ENCODE measurements at regions not wholly inside any gene's neighbourhood (a gene's known extent, or its start where the extent isn't known, plus 50 kb on each side); places are given as distances from the start of the nearest gene placed in this dataset.

GRCh38 chr16:6165330-6165979, 1067.9 kb upstream of the EEF2KMT start:
- POLR2A ChIA-PET = no interaction called here
- peaks cover 0 to 12% of the 10 kb centered on the region in 2 experiments; a peak in 2 of 4 replicates for H3K9me3 ChIP-seq (ENCODE audit: control insufficient read depth in 1 of 2, insufficient read depth in 1 of 2, low read depth in 1 of 2, low read length in 2 of 2)
- H3K4me2 ChIP-seq (ENCODE audit: low read length) = no peak overlapping the region
- no peak for TF ChIP-seq CTCF (IDR thresholded peaks at IDR 0.05 in 2 of 3, conservative IDR thresholded peaks at IDR 0.05 in 1 of 3; ENCODE audit: borderline replicate concordance in 1 of 3, insufficient read depth in 1 of 3, low read depth in 2 of 3, low read length in 2 of 3)
- no peak for TF ChIP-seq ELF1 (IDR thresholded peaks at IDR 0.05; ENCODE audit: borderline replicate concordance, low read depth)
- TF ChIP-seq CEBPB (IDR thresholded peaks at IDR 0.05; ENCODE audit: low read depth) = no peak
- TF ChIP-seq FOSL1 (IDR thresholded peaks at IDR 0.05; ENCODE audit: low read depth) = no peak
- TF ChIP-seq JUND (IDR thresholded peaks at IDR 0.05) = no peak
- H3K9ac ChIP-seq (ENCODE audit: low read length) = no peak overlapping the region
- H3K79me2 ChIP-seq (ENCODE audit: insufficient read depth, low read length) = no peaks in the 10 kb centered on the region
- no peaks in the 10 kb centered on the region for H3K36me3 ChIP-seq (ENCODE audit: control insufficient read depth in 1 of 2, insufficient read depth in 2 of 2, low read length in 2 of 2)
- H3K9me2 ChIP-seq (ENCODE audit: insufficient read depth) = no peaks in the 10 kb centered on the region
- no peak overlapping the region for H2AFZ ChIP-seq (ENCODE audit: low read depth, low read length, poor library complexity, severe bottlenecking)
- H3K4me1 ChIP-seq (ENCODE audit: control insufficient read depth in 1 of 2, insufficient read depth in 2 of 2, low read length in 2 of 2) = no peaks in the 10 kb centered on the region
- BruUV-seq (replicated peaks) = no TSS peak
- intact Hi-C loops (cut with micrococcal nuclease) = no loop called here
- H3K27ac ChIP-seq (ENCODE audit: low read depth, low read length) = no peak overlapping the region
- CTCF ChIA-PET = no interaction called here
- DNase-seq (ENCODE audit: low read depth, low spot score) = no peak
- no peaks in the 10 kb centered on the region for H3K27me3 ChIP-seq (ENCODE audit: insufficient read depth, low read length)
- no peak overlapping the region for H3K4me3 ChIP-seq (replicated peaks in 1 of 2; ENCODE audit: low read depth in 1 of 2, low read length in 2 of 2)
- RAD21 ChIA-PET (ENCODE audit: low non-redundant PET in 1 of 2, low total read pairs in 2 of 2, uncharacterized antibody in 2 of 2, unreplicated experiment in 2 of 2) = no interaction called here
- H4K20me1 ChIP-seq (ENCODE audit: insufficient read depth) = no peaks in the 10 kb centered on the region
- no peak for ATAC-seq

- DNase-seq (ENCODE audit: low read depth, low spot score) = no peak
- BruUV-seq (replicated peaks) = no TSS peak
These were observed 1063.3 kb upstream of the EEF2KMT start for GRCh38 chr16:6160871-6161270.

More at GRCh38 chr16:6160871-6161270, 1063.3 kb upstream of the EEF2KMT start:
- Histone ChIP-seq H3K4me1 (ENCODE audit: control insufficient read depth in 1 of 2, insufficient read depth in 2 of 2, low read length in 2 of 2) (no peaks in the 10 kb centered on the region), H3K9me2 (ENCODE audit: insufficient read depth) (no peaks in the 10 kb centered on the region), H3K4me2 (ENCODE audit: low read length) (no peak overlapping the region), H3K9ac (ENCODE audit: low read length) (no peak overlapping the region), H4K20me1 (ENCODE audit: insufficient read depth) (no peaks in the 10 kb centered on the region), H3K79me2 (ENCODE audit: insufficient read depth, low read length) (no peaks in the 10 kb centered on the region), H3K9me3 (ENCODE audit: control insufficient read depth in 1 of 2, insufficient read depth in 1 of 2, low read depth in 1 of 2, low read length in 2 of 2) (peaks cover 4 to 15% of the 10 kb centered on the region in 2 experiments; a peak in 2 of 4 replicates), H3K4me3 (replicated peaks in 1 of 2; ENCODE audit: low read depth in 1 of 2, low read length in 2 of 2) (no peak overlapping the region), H3K36me3 (ENCODE audit: control insufficient read depth in 1 of 2, insufficient read depth in 2 of 2, low read length in 2 of 2) (no peaks in the 10 kb centered on the region), H3K27me3 (ENCODE audit: insufficient read depth, low read length) (no peaks in the 10 kb centered on the region), H3K27ac (ENCODE audit: low read depth, low read length) (no peak overlapping the region), H2AFZ (ENCODE audit: low read depth, low read length, poor library complexity, severe bottlenecking) (no peak overlapping the region)
- POLR2A ChIA-PET = no interaction called here
- CTCF ChIA-PET = no interaction called here
- ATAC-seq = no peak
- TF ChIP-seq SRF (IDR thresholded peaks at IDR 0.05; ENCODE audit: low read depth) (no peak), EGR1 (IDR thresholded peaks at IDR 0.05; ENCODE audit: low read depth) (no peak), MAX (IDR thresholded peaks at IDR 0.05) (no peak), RAD21 (IDR thresholded peaks at IDR 0.05; ENCODE audit: low read depth) (no peak), FOSL1 (IDR thresholded peaks at IDR 0.05; ENCODE audit: low read depth) (no peak), REST (IDR thresholded peaks at IDR 0.05; ENCODE audit: low read depth) (no peak), CBX3 (IDR thresholded peaks at IDR 0.05; ENCODE audit: low read depth) (no peak)
- RAD21 ChIA-PET (ENCODE audit: low non-redundant PET in 1 of 2, low total read pairs in 2 of 2, uncharacterized antibody in 2 of 2, unreplicated experiment in 2 of 2) = no interaction called here
- intact Hi-C loops (cut with micrococcal nuclease) = no loop called here
